B cell (primary cell): ENCODE measurements at regions not wholly inside any gene's neighbourhood (a gene's known extent, or its start where the extent isn't known, plus 50 kb on each side); places are given as distances from the start of the nearest gene placed in this dataset.

ENCODE experiments used
- ATAC-seq: fragments of 200-7000 bp; cut with Tn5 transposase; one replicate; pipeline ENCODE4 v1.10.0; 2021; ENCODE audit warnings: low read depth, mild to moderate bottlenecking, moderate number of reproducible peaks, moderate library complexity
- CTCF ChIA-PET: fragments of 350-600 bp; sonication (Branson Sonifier 250); formaldehyde crosslinking; loops from one replicate; lab custom pipeline; 2021; ENCODE audit warnings: antibody characterized with exemption, inconsistent platforms; lab: Charles Lee
- POLR2A ChIA-PET: fragments of 350-600 bp; sonication (Branson Sonifier 250); formaldehyde crosslinking; loops from one replicate; lab custom pipeline; 2021; ENCODE audit warnings: antibody characterized with exemption; lab: Charles Lee
- DNase-seq: peaks from one replicate; pipeline ENCODE4 v3.0.0; 2013
- H2AFZ ChIP-seq: 2 replicates; pipeline ENCODE4 v1.6.1; 2012; ENCODE audit warnings: mild to moderate bottlenecking, low read depth, low read length; ENCODE audit not compliant: insufficient read depth, poor library complexity, severe bottlenecking
- H3K27ac ChIP-seq, 2 donors: 1 replicate in 1 of 2; 2 replicates in 1 of 2; pipeline ENCODE4 v1.5.1; 2012 to 2013; ENCODE audit warnings: low read length in 2 of 2, mild to moderate bottlenecking in 2 of 2, moderate library complexity in 1 of 2
- H3K27me3 ChIP-seq, 4 experiments: fragments of 200-600 bp in 1 of 4; sonication (generic) in 1 of 4; replicated peaks in 1 of 4; 1 replicate in 2 of 4; 2 replicates in 2 of 4; pipeline versions ENCODE4 v1.6.1 to v1.7.0; 2013 to 2016; ENCODE audit warnings: low read length in 3 of 4, mild to moderate bottlenecking in 2 of 4, mixed read lengths in 1 of 4, moderate library complexity in 1 of 4; ENCODE audit not compliant: insufficient read depth in 4 of 4, control insufficient read depth in 3 of 4; ENCODE audit errors: control extremely low read depth in 1 of 4
- H3K36me3 ChIP-seq, 2 experiments: replicated peaks in 1 of 2; 1 replicate in 1 of 2; 2 replicates in 1 of 2; pipeline versions ENCODE4 v1.6.1 to v1.7.1; 2013; ENCODE audit warnings: low read length in 1 of 2; ENCODE audit not compliant: insufficient read depth in 2 of 2, control insufficient read depth in 1 of 2; ENCODE audit errors: control extremely low read depth in 1 of 2, extremely low read depth in 1 of 2
- H3K4me1 ChIP-seq, 2 donors: fragments of 200-600 bp in 1 of 2; sonication (generic) in 1 of 2; 1 replicate in 1 of 2; 2 replicates in 1 of 2; pipeline versions ENCODE4 v1.5.1 to v1.6.1; 2013 to 2017; ENCODE audit warnings: low read length in 2 of 2; ENCODE audit not compliant: control insufficient read depth in 2 of 2, insufficient read depth in 2 of 2
- H3K4me2 ChIP-seq: replicated peaks from 2 replicates; pipeline ENCODE3; 2012; ENCODE audit warnings: mild to moderate bottlenecking, low read depth, low read length; ENCODE audit not compliant: poor library complexity, severe bottlenecking
- H3K4me3 ChIP-seq, 5 experiments: fragments of 200-600 bp in 1 of 5; sonication (generic) in 1 of 5; 1 replicate in 3 of 5; 2 replicates in 2 of 5; pipeline versions ENCODE4 v1.5.1 to v1.7.0; 2011 to 2016; ENCODE audit warnings: low read length in 4 of 5, mild to moderate bottlenecking in 4 of 5, low read depth in 2 of 5, control low read depth in 1 of 5, moderate library complexity in 1 of 5; ENCODE audit not compliant: insufficient read depth in 1 of 5; ENCODE audit errors: control extremely low read depth in 1 of 5, extremely low read depth in 1 of 5
- H3K79me2 ChIP-seq: fragments of 200-600 bp; sonication (generic); one replicate; pipeline ENCODE4 v1.6.0; 2016; ENCODE audit warnings: low read length; ENCODE audit not compliant: control insufficient read depth, insufficient read depth
- H3K9ac ChIP-seq: fragments of 200-600 bp; sonication (generic); 2 replicates; pipeline ENCODE4 v1.6.1; 2017; ENCODE audit warnings: mild to moderate bottlenecking, low read length, moderate library complexity
- H3K9me3 ChIP-seq, 3 donors: one replicate each; pipeline versions ENCODE4 v1.6.1 to v1.7.1; 2013; ENCODE audit warnings: low read length in 2 of 3; ENCODE audit not compliant: control insufficient read depth in 2 of 3, insufficient read depth in 1 of 3; ENCODE audit errors: control extremely low read depth in 1 of 3
- H4K20me1 ChIP-seq: 2 replicates; pipeline ENCODE4 v1.6.0; 2012; ENCODE audit warnings: mild to moderate bottlenecking, low read length; ENCODE audit not compliant: insufficient read depth, control insufficient read depth, poor library complexity, severe bottlenecking
- H3K27ac Mint-ChIP-seq: one replicate; pipeline ENCODE4 v1.8.0; 2021; ENCODE audit warnings: mixed read lengths
- H3K27me3 Mint-ChIP-seq: one replicate; pipeline ENCODE4 v1.8.0; 2021; ENCODE audit warnings: mixed read lengths
- H3K4me1 Mint-ChIP-seq: one replicate; pipeline ENCODE4 v1.8.0; 2021; ENCODE audit warnings: mixed read lengths
- H3K4me3 Mint-ChIP-seq: one replicate; pipeline ENCODE4 v1.8.0; 2021; ENCODE audit warnings: mixed read lengths
- H3K9me3 Mint-ChIP-seq: one replicate; pipeline ENCODE4 v1.8.0; 2022; ENCODE audit warnings: mixed read lengths; ENCODE audit not compliant: insufficient read depth
- CTCF ChIP-seq: fragments of 200-600 bp; IDR thresholded peaks from one replicate; pipeline ENCODE4 v1.8.0; 2022; ENCODE audit warnings: antibody characterized with exemption, mild to moderate bottlenecking
- EZH2 ChIP-seq: IDR thresholded peaks from 2 replicates; pipeline ENCODE4 v1.6.1; 2012; ENCODE audit warnings: borderline replicate concordance, low read depth, mild to moderate bottlenecking, moderate library complexity, low read length; ENCODE audit not compliant: insufficient read depth, poor library complexity, severe bottlenecking
- WGBS: methylation state at CpG from one replicate; pipeline ENCODE4 v1.1.5; 2013; ENCODE audit warnings: missing lambda C conversion rate; ENCODE audit not compliant: insufficient coverage; 5-methylcytosine and 5-hydroxymethylcytosine counted together
- intact Hi-C: fragments of 100-400 bp; cut with micrococcal nuclease; formaldehyde crosslinking; loops from one replicate; pipeline ENCODE4 v1.10.0; 2022

DNA sequence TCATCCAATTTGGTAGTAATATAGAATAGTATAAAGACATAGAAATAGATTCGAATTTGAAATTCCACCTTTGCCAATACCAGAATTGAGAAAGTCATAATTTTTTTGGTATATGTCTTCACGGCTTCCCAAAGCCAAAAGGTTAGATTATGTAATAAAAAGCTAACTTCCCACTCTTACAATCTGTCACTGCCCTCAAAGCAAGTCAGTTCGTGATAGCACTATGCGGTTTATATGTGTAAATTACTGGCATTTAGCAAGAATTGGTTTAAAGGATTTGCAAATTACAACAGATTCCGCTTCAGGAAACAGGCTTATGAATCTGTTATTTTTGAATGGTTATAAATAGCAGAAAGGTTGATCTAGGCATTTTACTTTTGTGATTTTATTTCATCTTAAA, 679.4 kb upstream of the ADGRL2 start:
- Histone ChIP-seq H2AFZ (no peak overlapping the region), H3K9ac (no peak overlapping the region), H4K20me1 (no peaks in the 10 kb centered on the region), H3K4me2 (no peak overlapping the region), H3K4me3 (no peak overlapping the region), H3K36me3 (no peaks in the 10 kb centered on the region), H3K27me3 (no peaks in the 10 kb centered on the region), H3K9me3 (no peaks in the 10 kb centered on the region), H3K4me1 (no peaks in the 10 kb centered on the region), H3K79me2 (no peaks in the 10 kb centered on the region), H3K27ac (no peak overlapping the region)
- Mint-ChIP-seq H3K27me3 (no peaks in the 10 kb centered on the region), H3K27ac (no peak overlapping the region), H3K4me3 (no peak overlapping the region), H3K9me3 (no peaks in the 10 kb centered on the region), H3K4me1 (no peaks in the 10 kb centered on the region)
- intact Hi-C loops: no loop called here
- ATAC-seq (no peak), DNase-seq (no peak)
- POLR2A ChIA-PET: no interaction called here
- TF ChIP-seq EZH2: no peak
- TF ChIP-seq CTCF: no peak
- WGBS: no CpG with 5 or more reads among the region's 5 CpGs
- CTCF ChIA-PET: no interaction called here

GRCh38 chr1:81119319-81119718, 681.4 kb upstream of the ADGRL2 start:
- no peaks in the 10 kb centered on the region for H3K36me3 ChIP-seq
- no peak overlapping the region for H3K4me3 ChIP-seq
- WGBS: no CpG with 5 or more reads among the region's 1 CpG
- no peak overlapping the region for H2AFZ ChIP-seq
- H3K9ac ChIP-seq: no peak overlapping the region
- no peak for ATAC-seq
- no peak overlapping the region for H3K27ac ChIP-seq
- Mint-ChIP-seq H3K9me3 (no peaks in the 10 kb centered on the region), H3K27ac (no peak overlapping the region), H3K27me3 (no peaks in the 10 kb centered on the region), H3K4me3 (no peak overlapping the region), H3K4me1 (no peaks in the 10 kb centered on the region)
- TF ChIP-seq CTCF: no peak
- TF ChIP-seq EZH2: no peak
- ChIA-PET CTCF (no interaction called here), POLR2A (no interaction called here)
- peaks cover 0 to 1% (median 0%) of the 10 kb centered on the region in 3 donors for H3K9me3 ChIP-seq
- DNase-seq: no peak
- H4K20me1 ChIP-seq: no peaks in the 10 kb centered on the region
- H3K4me2 ChIP-seq: no peak overlapping the region
- H3K27me3 ChIP-seq: no peaks in the 10 kb centered on the region
- intact Hi-C loops: no loop called here
- no peaks in the 10 kb centered on the region for H3K4me1 ChIP-seq
- H3K79me2 ChIP-seq: no peaks in the 10 kb centered on the region
